GM21529 (cell line): ENCODE measurements at regions not wholly inside any gene's neighbourhood (a gene's known extent, or its start where the extent isn't known, plus 50 kb on each side); places are given as distances from the start of the nearest gene placed in this dataset.

Experiments
- ATAC-seq: cut with Tn5 transposase; IDR thresholded peaks from one replicate; pipeline ENCODE4 v1.9.1; 2021; ENCODE audit not compliant: unreplicated experiment

- no peak for ATAC-seq
Observed at GRCh38 chr4:130249002-130249401, 1153.0 kb downstream of the C4orf33 start.

GRCh38 chr4:130257271-130257670 is 1161.3 kb downstream of the C4orf33 start:
- no peak for ATAC-seq

- no peak for ATAC-seq
Observed at GRCh38 chr4:130266814-130267213, 1170.9 kb downstream of the C4orf33 start.

- ATAC-seq, result no peak
Observed at GRCh38 chr4:130288576-130288975, 1192.6 kb downstream of the C4orf33 start.

- no peak for ATAC-seq
Observed at GRCh38 chr4:130293692-130294091, 1197.7 kb downstream of the C4orf33 start.

- ATAC-seq, result no peak
Observed at GRCh38 chr4:130296448-130296847, 1200.5 kb downstream of the C4orf33 start.

- ATAC-seq, result no peak
Observed at GRCh38 chr4:130306566-130306965, 1210.6 kb downstream of the C4orf33 start.

GRCh38 chr4:130309221-130309620 is 1213.3 kb downstream of the C4orf33 start:
- ATAC-seq, result no peak

GRCh38 chr4:130322439-130322838 is 1226.5 kb downstream of the C4orf33 start:
- no peak for ATAC-seq

- no peak for ATAC-seq
Observed at GRCh38 chr4:130329036-130329435, 1233.1 kb downstream of the C4orf33 start.

- no peak for ATAC-seq
Observed at GRCh38 chr4:130333241-130333759, 1237.3 kb downstream of the C4orf33 start.

- ATAC-seq, result no peak
Observed at GRCh38 chr4:130335417-130336194, 1239.7 kb downstream of the C4orf33 start.

- peak; percentile 92 for ATAC-seq
Observed at GRCh38 chr4:130336585-130337217, 1240.7 kb downstream of the C4orf33 start.

- no peak for ATAC-seq
Observed at GRCh38 chr4:130338851-130339250, 1242.9 kb downstream of the C4orf33 start.

- ATAC-seq, result no peak
Observed at GRCh38 chr4:130349745-130350144, 1253.8 kb downstream of the C4orf33 start.

- no peak for ATAC-seq
Observed at GRCh38 chr4:130356873-130357272, 1260.9 kb downstream of the C4orf33 start.

- ATAC-seq, result no peak
Observed at GRCh38 chr4:130359542-130359941, 1263.6 kb downstream of the C4orf33 start.

- no peak for ATAC-seq
Observed at GRCh38 chr4:130361616-130362015, 1265.7 kb downstream of the C4orf33 start.

GRCh38 chr4:130368668-130369067 is 1272.7 kb downstream of the C4orf33 start:
- no peak for ATAC-seq

- no peak for ATAC-seq
Observed at GRCh38 chr4:130393231-130393630, 1297.3 kb downstream of the C4orf33 start.

- ATAC-seq, result no peak
Observed at GRCh38 chr4:130393642-130394041, 1297.7 kb downstream of the C4orf33 start.

GRCh38 chr4:130395871-130396270 is 1299.9 kb downstream of the C4orf33 start:
- ATAC-seq, result no peak
